PC-9 (cell line): ENCODE measurements at regions not wholly inside any gene's neighbourhood (a gene's known extent, or its start where the extent isn't known, plus 50 kb on each side); places are given as distances from the start of the nearest gene placed in this dataset.
"Not testable (repeated sequence)": the region's sequence is repeated elsewhere in the genome, so short reads cannot be mapped to it uniquely, and the experiment has no call there.

ENCODE experiments used
- CTCF ChIP-seq: fragments of 200-600 bp; sonication (generic); conservative IDR thresholded peaks from 2 replicates; pipeline ENCODE4 v1.6.1; 2017; ENCODE audit warnings: mixed run types, antibody characterized with exemption, mild to moderate bottlenecking, moderate library complexity
- EZH2 ChIP-seq: fragments of 200-600 bp; sonication (generic); IDR thresholded peaks from 2 replicates; pipeline ENCODE4 v1.8.0; 2017; ENCODE audit warnings: antibody characterized with exemption, low read depth

- TF ChIP-seq CTCF, EZH2: not testable (repeated sequence)
Observed at GRCh38 chr1:143850637-143851036, 121.1 kb downstream of the FAM72C start.
